ENCODE measurements at regions not wholly inside any gene's neighbourhood (a gene's known extent, or its start where the extent isn't known, plus 50 kb on each side); places are given as distances from the start of the nearest gene placed in this dataset.
A peak's percentile ranks its signal among the peaks of the same experiment; 100 is the strongest.

DNA sequence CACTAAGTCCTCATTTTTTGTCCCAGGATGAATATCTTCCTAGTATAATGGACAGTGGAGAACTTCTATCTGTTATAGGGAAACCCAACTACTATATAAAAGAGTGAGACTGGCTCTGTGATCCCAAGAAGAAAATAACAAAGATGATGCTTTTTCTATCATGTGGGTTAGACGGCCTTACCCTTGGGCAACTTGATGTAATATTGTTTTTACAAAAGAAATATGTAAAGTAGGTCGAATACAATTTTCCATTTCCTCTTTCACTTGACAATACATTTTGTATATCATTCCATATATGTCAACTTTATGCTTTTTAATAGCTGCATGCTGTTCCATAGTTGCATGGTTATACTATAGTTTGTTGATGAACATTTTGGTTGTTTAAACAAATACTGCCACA is 87.5 kb upstream of the SESTD1 start:
- Histone ChIP-seq H3K36me3 (ENCODE audit: control insufficient read depth in 3 of 3, insufficient read depth in 2 of 3, low read depth in 1 of 3, low read length in 3 of 3) (no peaks in the 10 kb centered on the region), H3K4me3 (ENCODE audit: low read depth in 1 of 3, low read length in 3 of 3) (no peak overlapping the region), H3K9me3 (ENCODE audit: control insufficient read depth in 2 of 2, insufficient read depth in 1 of 2, low read depth in 1 of 2, low read length in 1 of 2) (no peaks in the 10 kb centered on the region), H3K4me1 (ENCODE audit: control insufficient read depth in 3 of 3, insufficient read depth in 2 of 3, low read depth in 1 of 3, low read length in 2 of 3) (no peaks in the 10 kb centered on the region), H3K27me3 (ENCODE audit: control insufficient read depth in 3 of 3, insufficient read depth in 3 of 3, low read length in 3 of 3) (no peaks in the 10 kb centered on the region), H3K27ac (ENCODE audit: low read depth in 1 of 3, low read length in 2 of 3) (no peak overlapping the region)
- WGBS, 3 donors: 74 to 78% (median 75%) methylated on average over 2 of the region's 2 CpGs
- DNase-seq (no peak), FAIRE-seq (no peak)

DNA sequence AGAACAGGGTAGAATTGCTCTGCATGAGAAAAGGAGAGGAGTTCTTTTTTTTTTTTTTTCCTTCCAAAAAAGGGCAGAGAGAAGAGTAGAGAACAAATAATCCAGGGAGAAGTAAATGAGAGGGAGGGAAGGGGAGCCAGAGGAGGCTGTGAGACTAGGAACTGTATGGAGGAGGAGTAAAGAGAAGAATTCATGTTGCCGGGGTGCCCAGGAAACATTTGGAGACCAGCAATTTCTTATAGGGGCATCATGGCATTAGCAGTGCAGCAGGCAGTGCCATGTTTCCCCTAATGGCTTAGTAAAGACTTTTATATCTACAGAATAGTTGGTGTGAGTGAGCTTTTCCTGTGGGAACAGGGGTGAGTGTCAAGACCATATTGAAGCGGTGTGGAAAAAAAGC is 86.4 kb upstream of the SESTD1 start:
- H3K27me3 ChIP-seq (ENCODE audit: control insufficient read depth in 3 of 3, insufficient read depth in 3 of 3, low read length in 3 of 3): no peaks in the 10 kb centered on the region
- no peaks in the 10 kb centered on the region for H3K9me3 ChIP-seq (ENCODE audit: control insufficient read depth in 2 of 2, insufficient read depth in 1 of 2, low read depth in 1 of 2, low read length in 1 of 2)
- H3K4me3 ChIP-seq (ENCODE audit: low read depth in 1 of 3, low read length in 3 of 3): no peak overlapping the region
- FAIRE-seq (no peak), DNase-seq (no peak)
- H3K4me1 ChIP-seq (ENCODE audit: control insufficient read depth in 3 of 3, insufficient read depth in 2 of 3, low read depth in 1 of 3, low read length in 2 of 3): no peaks in the 10 kb centered on the region
- no peak overlapping the region for H3K27ac ChIP-seq (ENCODE audit: low read depth in 1 of 3, low read length in 2 of 3)
- no peaks in the 10 kb centered on the region for H3K36me3 ChIP-seq (ENCODE audit: control insufficient read depth in 3 of 3, insufficient read depth in 2 of 3, low read depth in 1 of 3, low read length in 3 of 3)
- WGBS, 3 donors: 92 to 94% (median 93%) methylated on average over 2 of the region's 2 CpGs

DNA sequence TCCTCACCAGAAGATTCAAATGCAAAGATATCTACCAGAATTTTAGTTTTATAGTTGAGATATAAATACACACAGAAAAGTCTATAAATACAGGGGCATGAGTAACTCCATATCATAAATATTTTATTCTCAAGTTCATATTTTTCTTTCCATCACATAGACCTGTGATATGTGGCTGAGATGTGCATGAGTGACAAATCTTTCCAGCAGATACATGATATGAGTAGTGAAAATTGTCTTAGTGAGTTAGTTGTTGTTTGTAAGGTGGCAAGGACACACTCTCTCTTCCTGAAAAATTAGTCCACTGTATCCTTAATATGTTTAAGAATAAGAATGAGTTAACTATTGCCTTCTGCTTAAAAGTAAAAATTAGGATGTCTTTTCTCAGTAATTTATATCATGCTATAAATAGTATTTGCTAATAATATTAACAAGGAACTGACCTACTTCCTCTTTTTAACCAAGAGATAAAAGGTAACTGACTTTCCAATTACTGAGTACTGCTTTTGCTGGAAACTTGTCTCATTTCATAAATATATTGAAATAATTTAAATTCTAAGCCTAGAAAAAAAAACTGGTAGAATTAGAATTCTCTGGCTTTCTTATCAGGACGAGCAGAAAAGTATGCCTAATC is 85.2 kb upstream of the SESTD1 start:
- H3K4me3 ChIP-seq (ENCODE audit: low read depth in 1 of 3, low read length in 3 of 3): no peak overlapping the region
- FAIRE-seq (no peak), DNase-seq (no peak)
- H3K27ac ChIP-seq (ENCODE audit: low read depth in 1 of 3, low read length in 2 of 3): no peak overlapping the region
- H3K9me3 ChIP-seq (ENCODE audit: control insufficient read depth in 2 of 2, insufficient read depth in 1 of 2, low read depth in 1 of 2, low read length in 1 of 2): no peaks in the 10 kb centered on the region
- 45 to 62% (median 57%) methylated on average over 1 of the region's 1 CpG for WGBS, 3 donors
- no peaks in the 10 kb centered on the region for H3K27me3 ChIP-seq (ENCODE audit: control insufficient read depth in 3 of 3, insufficient read depth in 3 of 3, low read length in 3 of 3)
- H3K4me1 ChIP-seq (ENCODE audit: control insufficient read depth in 3 of 3, insufficient read depth in 2 of 3, low read depth in 1 of 3, low read length in 2 of 3): no peaks in the 10 kb centered on the region
- no peaks in the 10 kb centered on the region for H3K36me3 ChIP-seq (ENCODE audit: control insufficient read depth in 3 of 3, insufficient read depth in 2 of 3, low read depth in 1 of 3, low read length in 3 of 3)

DNA sequence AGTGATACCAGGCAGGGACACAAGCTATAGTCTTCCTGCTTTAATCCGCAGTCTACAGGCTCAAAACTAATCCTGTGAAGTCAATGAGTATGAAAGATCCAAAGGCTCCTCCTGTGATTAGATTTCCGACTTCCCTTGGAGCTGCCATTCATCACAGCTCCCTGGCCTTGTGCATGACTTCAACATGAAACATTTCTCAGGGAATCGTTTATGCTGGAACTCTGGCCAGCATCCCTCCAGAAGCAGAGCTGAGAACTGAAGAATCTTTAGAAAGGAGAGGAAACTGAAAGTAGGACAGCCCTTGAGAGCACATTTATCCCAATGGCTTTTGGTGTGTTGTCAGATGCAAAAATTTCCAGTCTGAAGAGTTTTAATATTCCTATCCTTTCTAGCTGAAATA is 84.3 kb upstream of the SESTD1 start:
- H3K4me3 ChIP-seq (ENCODE audit: low read depth in 1 of 3, low read length in 3 of 3): no peak overlapping the region
- no peaks in the 10 kb centered on the region for H3K4me1 ChIP-seq (ENCODE audit: control insufficient read depth in 3 of 3, insufficient read depth in 2 of 3, low read depth in 1 of 3, low read length in 2 of 3)
- no peak for DNase-seq
- H3K36me3 ChIP-seq (ENCODE audit: control insufficient read depth in 3 of 3, insufficient read depth in 2 of 3, low read depth in 1 of 3, low read length in 3 of 3): no peaks in the 10 kb centered on the region
- FAIRE-seq: no peak
- no peaks in the 10 kb centered on the region for H3K9me3 ChIP-seq (ENCODE audit: control insufficient read depth in 2 of 2, insufficient read depth in 1 of 2, low read depth in 1 of 2, low read length in 1 of 2)
- H3K27me3 ChIP-seq (ENCODE audit: control insufficient read depth in 3 of 3, insufficient read depth in 3 of 3, low read length in 3 of 3): no peaks in the 10 kb centered on the region
- no peak overlapping the region for H3K27ac ChIP-seq (ENCODE audit: low read depth in 1 of 3, low read length in 2 of 3)
- WGBS, 3 donors: 60 to 82% (median 74%) methylated on average over 3 of the region's 3 CpGs

DNA sequence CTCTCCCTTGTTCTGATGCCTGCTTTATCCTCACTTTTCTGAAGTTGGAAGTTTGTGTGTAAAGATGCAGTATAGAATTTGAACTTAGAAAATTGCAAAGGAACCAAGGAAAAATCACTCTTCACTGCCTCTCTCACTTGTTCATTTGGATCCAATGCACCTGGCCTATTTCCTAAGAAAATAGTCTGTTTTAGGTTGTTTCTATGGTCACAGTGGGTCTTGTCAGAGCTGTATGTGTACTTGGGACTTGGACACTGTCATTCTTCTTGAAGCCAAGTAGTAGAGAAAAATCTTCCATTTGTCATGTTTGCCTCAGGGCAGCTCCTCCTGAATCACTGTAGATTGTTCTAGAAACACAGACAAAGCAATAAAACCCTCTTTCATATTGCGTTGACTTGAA is 80.3 kb upstream of the SESTD1 start:
- Histone ChIP-seq H3K27ac (ENCODE audit: low read depth in 1 of 3, low read length in 2 of 3) (no peak overlapping the region), H3K36me3 (ENCODE audit: control insufficient read depth in 3 of 3, insufficient read depth in 2 of 3, low read depth in 1 of 3, low read length in 3 of 3) (no peaks in the 10 kb centered on the region), H3K9me3 (ENCODE audit: control insufficient read depth in 2 of 2, insufficient read depth in 1 of 2, low read depth in 1 of 2, low read length in 1 of 2) (no peaks in the 10 kb centered on the region), H3K4me3 (ENCODE audit: low read depth in 1 of 3, low read length in 3 of 3) (no peak overlapping the region), H3K4me1 (ENCODE audit: control insufficient read depth in 3 of 3, insufficient read depth in 2 of 3, low read depth in 1 of 3, low read length in 2 of 3) (no peaks in the 10 kb centered on the region), H3K27me3 (ENCODE audit: control insufficient read depth in 3 of 3, insufficient read depth in 3 of 3, low read length in 3 of 3) (no peaks in the 10 kb centered on the region)
- FAIRE-seq (no peak), DNase-seq (no peak)
- WGBS, 3 donors: 91 to 94% (median 91%) methylated on average over 1 of the region's 1 CpG

DNA sequence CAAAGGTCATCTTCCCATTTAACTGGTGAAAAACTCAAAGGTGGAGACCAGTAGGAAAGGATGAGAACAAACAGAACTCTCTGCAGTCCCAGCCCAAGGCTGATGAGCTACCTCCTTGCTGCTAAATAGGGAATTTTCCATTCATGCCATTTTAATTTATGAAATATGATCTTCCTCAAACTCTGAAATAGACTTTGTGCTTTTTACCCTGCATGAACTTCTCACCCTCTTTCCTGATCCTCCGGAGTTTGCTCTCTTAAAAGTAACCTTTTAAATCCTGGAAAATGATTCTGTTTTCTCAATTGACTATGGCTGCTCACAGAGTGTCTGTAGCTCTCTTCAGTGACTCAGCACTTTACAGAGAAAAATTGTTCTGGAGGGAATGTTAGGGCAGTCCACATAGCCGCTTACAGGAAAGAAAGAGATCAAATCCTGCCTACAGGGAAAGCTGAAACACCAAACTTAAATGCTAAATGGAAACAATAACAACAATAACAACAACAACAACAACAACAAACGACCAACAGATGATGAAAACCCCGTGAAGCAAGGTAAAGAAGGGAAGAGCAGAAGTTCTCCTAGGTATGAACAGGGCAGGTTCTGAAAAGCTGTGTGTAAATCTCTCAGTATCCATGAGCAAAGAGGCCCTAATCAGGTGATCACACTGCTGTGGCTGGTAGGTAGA is 79.8 kb upstream of the SESTD1 start:
- no peaks in the 10 kb centered on the region for H3K36me3 ChIP-seq (ENCODE audit: control insufficient read depth in 3 of 3, insufficient read depth in 2 of 3, low read depth in 1 of 3, low read length in 3 of 3)
- H3K27ac ChIP-seq (ENCODE audit: low read depth in 1 of 3, low read length in 2 of 3): no peak overlapping the region
- no peaks in the 10 kb centered on the region for H3K4me1 ChIP-seq (ENCODE audit: control insufficient read depth in 3 of 3, insufficient read depth in 2 of 3, low read depth in 1 of 3, low read length in 2 of 3)
- peak in 1 of 2 donors; percentile 21 for DNase-seq
- 42 to 49% (median 48%) methylated on average over 4 of the region's 4 CpGs for WGBS, 3 donors
- no peak overlapping the region for H3K4me3 ChIP-seq (ENCODE audit: low read depth in 1 of 3, low read length in 3 of 3)
- H3K9me3 ChIP-seq (ENCODE audit: control insufficient read depth in 2 of 2, insufficient read depth in 1 of 2, low read depth in 1 of 2, low read length in 1 of 2): no peaks in the 10 kb centered on the region
- H3K27me3 ChIP-seq (ENCODE audit: control insufficient read depth in 3 of 3, insufficient read depth in 3 of 3, low read length in 3 of 3): no peaks in the 10 kb centered on the region
- FAIRE-seq: no peak

DNA sequence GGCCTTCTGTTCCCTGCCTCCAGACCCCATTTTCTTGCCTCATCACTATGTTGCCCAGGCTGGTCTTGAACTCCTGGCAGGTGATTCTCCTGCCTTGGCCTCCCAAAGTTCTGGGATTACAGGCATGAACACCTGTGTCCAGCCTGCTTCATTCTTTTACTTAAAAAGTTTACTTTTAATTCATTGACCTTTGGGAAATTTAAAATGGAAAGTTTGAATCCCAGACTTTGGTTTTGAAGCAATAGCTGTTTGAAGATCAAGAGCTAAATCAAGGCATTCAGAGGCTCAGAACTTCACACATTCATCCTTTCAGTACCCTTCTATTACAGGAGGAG is 79.3 kb upstream of the SESTD1 start:
- Histone ChIP-seq H3K4me3 (ENCODE audit: low read depth in 1 of 3, low read length in 3 of 3) (no peak overlapping the region), H3K27ac (ENCODE audit: low read depth in 1 of 3, low read length in 2 of 3) (no peak overlapping the region)
- FAIRE-seq: no peak

DNA sequence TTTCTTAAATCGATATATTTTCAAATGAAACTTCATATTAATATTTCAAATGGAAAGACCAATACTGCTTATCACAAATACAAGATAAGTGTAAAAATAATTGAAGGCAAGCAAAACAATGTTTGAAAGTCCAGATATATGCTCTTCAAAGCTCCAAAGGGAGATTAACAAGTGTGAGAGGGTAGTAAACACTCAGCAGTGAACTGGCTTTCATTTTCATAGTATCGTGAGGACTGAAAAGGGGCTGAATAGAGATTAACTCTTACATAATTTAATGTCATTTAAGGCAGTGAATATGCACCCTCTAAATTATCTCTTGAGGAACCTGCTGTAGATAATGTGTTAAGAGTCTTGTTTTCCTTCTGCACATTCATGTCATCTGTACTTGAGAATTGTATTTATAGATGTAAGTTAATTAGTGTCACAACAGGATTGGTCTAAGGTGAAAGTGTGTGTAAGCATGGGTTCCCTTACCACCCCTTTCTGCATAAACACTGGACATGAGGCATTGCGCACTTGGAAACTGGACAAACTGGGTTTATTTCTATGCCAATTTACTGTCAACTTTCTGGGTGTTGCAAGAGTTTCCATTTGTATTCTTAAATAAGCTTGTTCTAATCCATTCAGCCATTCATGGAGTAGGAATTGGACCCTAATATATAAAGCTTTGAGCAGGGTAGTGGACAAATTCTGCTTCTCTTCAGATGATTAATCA is 76.7 kb upstream of the SESTD1 start:
- FAIRE-seq (no peak), DNase-seq (no peak)
- 50 to 75% (median 62%) methylated on average over 3 of the region's 3 CpGs for WGBS, 3 donors
- Histone ChIP-seq H3K4me1 (ENCODE audit: control insufficient read depth in 3 of 3, insufficient read depth in 2 of 3, low read depth in 1 of 3, low read length in 2 of 3) (no peaks in the 10 kb centered on the region), H3K27me3 (ENCODE audit: control insufficient read depth in 3 of 3, insufficient read depth in 3 of 3, low read length in 3 of 3) (no peaks in the 10 kb centered on the region), H3K27ac (ENCODE audit: low read depth in 1 of 3, low read length in 2 of 3) (no peak overlapping the region), H3K4me3 (ENCODE audit: low read depth in 1 of 3, low read length in 3 of 3) (no peak overlapping the region), H3K9me3 (ENCODE audit: control insufficient read depth in 2 of 2, insufficient read depth in 1 of 2, low read depth in 1 of 2, low read length in 1 of 2) (no peaks in the 10 kb centered on the region), H3K36me3 (ENCODE audit: control insufficient read depth in 3 of 3, insufficient read depth in 2 of 3, low read depth in 1 of 3, low read length in 3 of 3) (no peaks in the 10 kb centered on the region)

More for the DNA sequence above, 79.3 kb upstream of the SESTD1 start:
- H3K9me3 ChIP-seq (ENCODE audit: control insufficient read depth in 2 of 2, insufficient read depth in 1 of 2, low read depth in 1 of 2, low read length in 1 of 2): no peaks in the 10 kb centered on the region
- no peaks in the 10 kb centered on the region for H3K27me3 ChIP-seq (ENCODE audit: control insufficient read depth in 3 of 3, insufficient read depth in 3 of 3, low read length in 3 of 3)
- no peaks in the 10 kb centered on the region for H3K4me1 ChIP-seq (ENCODE audit: control insufficient read depth in 3 of 3, insufficient read depth in 2 of 3, low read depth in 1 of 3, low read length in 2 of 3)
- no peak for DNase-seq
- H3K36me3 ChIP-seq (ENCODE audit: control insufficient read depth in 3 of 3, insufficient read depth in 2 of 3, low read depth in 1 of 3, low read length in 3 of 3): no peaks in the 10 kb centered on the region

Measured in small intestine (tissue), 7 donors.